WTC11 (cell line): ENCODE measurements at regions not wholly inside any gene's neighbourhood (a gene's known extent, or its start where the extent isn't known, plus 50 kb on each side); places are given as distances from the start of the nearest gene placed in this dataset.

Experiments used
- ATAC-seq: fragments of 200-7000 bp; cut with Tn5 transposase; 2 replicates; pipeline ENCODE4 v1.10.0; 2021; ENCODE audit warnings: mild to moderate bottlenecking, moderate library complexity
- CTCF ChIA-PET: fragments of 300-600 bp; sonication (Branson Sonifier 250); formaldehyde crosslinking; loops from one replicate; lab custom pipeline; 2021; ENCODE audit warnings: antibody characterized with exemption; lab: Charles Lee
- POLR2A ChIA-PET: fragments of 350-600 bp; sonication (Branson Sonifier 250); formaldehyde crosslinking; loops from one replicate; lab custom pipeline; 2021; ENCODE audit warnings: antibody characterized with exemption; lab: Charles Lee
- DNase-seq: peaks from one replicate; pipeline ENCODE4 v3.0.0; 2021; ENCODE audit warnings: low spot score
- H3K27ac Mint-ChIP-seq: 2 replicates; pipeline ENCODE4 v1.8.0; 2021; ENCODE audit warnings: mixed read lengths
- H3K27me3 Mint-ChIP-seq: 2 replicates; pipeline ENCODE4 v1.8.0; 2021; ENCODE audit warnings: low read depth, mild to moderate bottlenecking, moderate library complexity, mixed read lengths
- H3K36me3 Mint-ChIP-seq: 2 replicates; pipeline ENCODE4 v1.8.0; 2021; ENCODE audit warnings: mixed read lengths
- H3K4me1 Mint-ChIP-seq: 2 replicates; pipeline ENCODE4 v1.8.0; 2022; ENCODE audit warnings: mixed read lengths
- H3K4me3 Mint-ChIP-seq: 2 replicates; pipeline ENCODE4 v1.8.0; 2021; ENCODE audit warnings: mild to moderate bottlenecking, moderate library complexity, mixed read lengths
- H3K9me3 Mint-ChIP-seq: 2 replicates; pipeline ENCODE4 v1.8.0; 2021; ENCODE audit warnings: mixed read lengths
- ATF1 ChIP-seq: sonication (generic); formaldehyde crosslinking; IDR thresholded peaks from 2 replicates; pipeline ENCODE4 v1.8.1; 2023; ENCODE audit warnings: mild to moderate bottlenecking, moderate library complexity, missing genetic modification reagents
- E2F4 ChIP-seq: sonication (generic); formaldehyde crosslinking; IDR thresholded peaks from 2 replicates; pipeline ENCODE4 v1.8.1; 2022; ENCODE audit warnings: low read depth, mild to moderate bottlenecking, moderate library complexity, missing genetic modification reagents, borderline replicate concordance
- E2F5 ChIP-seq: sonication (generic); formaldehyde crosslinking; IDR thresholded peaks from 2 replicates; pipeline ENCODE4 v1.8.1; 2022; ENCODE audit warnings: mild to moderate bottlenecking, moderate library complexity, missing genetic modification reagents
- EMX1 ChIP-seq: fragments of 250-450 bp; sonication (Bioruptor Pico); IDR thresholded peaks from 2 replicates; pipeline ENCODE4 v1.8.0; 2021; ENCODE audit warnings: mild to moderate bottlenecking
- ESRRA ChIP-seq: sonication (generic); formaldehyde crosslinking; IDR thresholded peaks from 2 replicates; pipeline ENCODE4 v1.8.1; 2022; ENCODE audit warnings: mild to moderate bottlenecking, missing genetic modification reagents, borderline replicate concordance
- ETV6 ChIP-seq: sonication (generic); formaldehyde crosslinking; IDR thresholded peaks from 2 replicates; pipeline ENCODE4 v1.8.1; 2022; ENCODE audit warnings: mild to moderate bottlenecking, missing genetic modification reagents
- FOXK1 ChIP-seq: sonication (generic); formaldehyde crosslinking; IDR thresholded peaks from 2 replicates; pipeline ENCODE4 v1.8.0; 2022; ENCODE audit warnings: mild to moderate bottlenecking, moderate library complexity, missing genetic modification reagents
- GRHL2 ChIP-seq: fragments of 250-450 bp; sonication (Bioruptor Pico); IDR thresholded peaks from 2 replicates; pipeline ENCODE4 v1.8.0; 2022; ENCODE audit warnings: mild to moderate bottlenecking, moderate library complexity; ENCODE audit not compliant: insufficient replicate concordance, severe bottlenecking
- JAZF1 ChIP-seq: fragments of 250-450 bp; sonication (Bioruptor Pico); IDR thresholded peaks from 2 replicates; pipeline ENCODE4 v1.9.0; 2021; ENCODE audit warnings: moderate library complexity, mild to moderate bottlenecking, inconsistent platforms
- MLX ChIP-seq: sonication (generic); formaldehyde crosslinking; IDR thresholded peaks from 2 replicates; pipeline ENCODE4 v1.8.1; 2023; ENCODE audit warnings: mild to moderate bottlenecking, missing genetic modification reagents, moderate library complexity
- NR1H2 ChIP-seq: sonication (generic); formaldehyde crosslinking; IDR thresholded peaks from 2 replicates; pipeline ENCODE4 v1.9.0; 2021; ENCODE audit warnings: mild to moderate bottlenecking, moderate library complexity, missing genetic modification reagents
- RELA ChIP-seq: sonication (generic); formaldehyde crosslinking; IDR thresholded peaks from 2 replicates; pipeline ENCODE4 v1.8.1; 2022; ENCODE audit warnings: missing genetic modification reagents, mild to moderate bottlenecking, borderline replicate concordance
- SMAD3 ChIP-seq: sonication (generic); formaldehyde crosslinking; IDR thresholded peaks from 2 replicates; pipeline ENCODE4 v1.8.0; 2022; ENCODE audit warnings: missing genetic modification reagents, mild to moderate bottlenecking, borderline replicate concordance
- SMAD4 ChIP-seq: sonication (generic); formaldehyde crosslinking; IDR thresholded peaks from 2 replicates; pipeline ENCODE4 v1.8.0; 2022; ENCODE audit warnings: mild to moderate bottlenecking, missing genetic modification reagents
- SOX15 ChIP-seq: fragments of 250-450 bp; sonication (Bioruptor Pico); IDR thresholded peaks from 2 replicates; pipeline ENCODE4 v1.9.0; 2021; ENCODE audit warnings: mild to moderate bottlenecking
- ZBTB21 ChIP-seq: sonication (generic); formaldehyde crosslinking; IDR thresholded peaks from 2 replicates; pipeline ENCODE4 v1.8.1; 2023; ENCODE audit warnings: mild to moderate bottlenecking, missing genetic modification reagents, borderline replicate concordance
- ZMAT4 ChIP-seq: fragments of 250-450 bp; sonication (Bioruptor Pico); IDR thresholded peaks from 2 replicates; pipeline ENCODE4 v1.9.0; 2021; ENCODE audit warnings: mild to moderate bottlenecking
- ZNF138 ChIP-seq: sonication (generic); formaldehyde crosslinking; conservative IDR thresholded peaks from 2 replicates; pipeline ENCODE4 v1.8.1; 2022; ENCODE audit warnings: mild to moderate bottlenecking, moderate library complexity, missing genetic modification reagents
- ZNF232 ChIP-seq: sonication (generic); formaldehyde crosslinking; IDR thresholded peaks from 2 replicates; pipeline ENCODE4 v1.8.0; 2022; ENCODE audit warnings: mild to moderate bottlenecking, missing genetic modification reagents
- ZNF281 ChIP-seq: sonication (generic); formaldehyde crosslinking; IDR thresholded peaks from 2 replicates; pipeline ENCODE4 v1.8.0; 2023; ENCODE audit warnings: mild to moderate bottlenecking, missing genetic modification reagents
- ZNF317 ChIP-seq: sonication (generic); formaldehyde crosslinking; IDR thresholded peaks from 2 replicates; pipeline ENCODE4 v1.8.1; 2023; ENCODE audit warnings: low read depth, mild to moderate bottlenecking, moderate library complexity, missing genetic modification reagents, borderline replicate concordance
- ZNF396 ChIP-seq: fragments of 250-450 bp; sonication (Bioruptor Pico); IDR thresholded peaks from 2 replicates; pipeline ENCODE4 v1.8.0; 2021; ENCODE audit warnings: mild to moderate bottlenecking, moderate library complexity, borderline replicate concordance
- ZNF416 ChIP-seq: fragments of 250-450 bp; sonication (Bioruptor Pico); IDR thresholded peaks from 2 replicates; pipeline ENCODE4 v1.9.0; 2021; ENCODE audit warnings: mild to moderate bottlenecking, inconsistent platforms
- TF ChIP-seq, protein P1 (sequence below): sonication (generic); formaldehyde crosslinking; IDR thresholded peaks from 2 replicates; pipeline ENCODE4 v1.8.0; 2022; ENCODE audit warnings: mild to moderate bottlenecking, missing genetic modification reagents
- TF ChIP-seq, protein P2 (sequence below): sonication (generic); formaldehyde crosslinking; conservative IDR thresholded peaks from 2 replicates; pipeline ENCODE4 v1.8.1; 2022; ENCODE audit warnings: mild to moderate bottlenecking, missing genetic modification reagents

DNA sequence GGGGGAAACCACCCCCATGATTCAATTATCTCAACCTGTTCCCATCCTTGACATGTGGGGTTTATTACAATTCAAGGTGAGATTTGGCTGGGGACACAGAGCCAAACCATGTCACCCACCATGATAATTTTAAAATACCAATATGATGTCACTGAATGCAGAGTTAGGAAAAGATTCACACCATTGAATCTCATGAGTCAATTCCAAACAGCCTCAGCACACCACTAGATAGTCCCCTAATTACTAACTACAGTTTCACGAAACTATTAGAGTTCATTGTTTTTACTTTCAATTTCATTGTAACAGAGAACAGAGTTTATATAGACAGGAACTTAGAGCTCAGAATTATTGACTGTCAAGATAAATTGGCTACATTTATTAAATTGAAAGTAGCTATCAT is 410.2 kb downstream of the FAM47A start:
- CTCF ChIA-PET = no interaction called here
- Mint-ChIP-seq H3K27me3 (peaks cover 6% of the 10 kb centered on the region), H3K27ac (no peak overlapping the region), H3K9me3 (no peaks in the 10 kb centered on the region), H3K36me3 (no peaks in the 10 kb centered on the region), H3K4me1 (no peaks in the 10 kb centered on the region), H3K4me3 (no peak overlapping the region)
- ATAC-seq = no peak
- DNase-seq = no peak
- TF ChIP-seq SMAD4 (CRISPR knock-in tag) = no peak
- no peak for TF ChIP-seq FOXK1 (CRISPR knock-in tag)
- no peak for TF ChIP-seq GRHL2 (CRISPR knock-in tag)
- TF ChIP-seq ZNF396 (CRISPR knock-in tag) = no peak
- no peak for TF ChIP-seq ZNF317 (CRISPR knock-in tag)
- no peak for TF ChIP-seq ATF1 (CRISPR knock-in tag)
- POLR2A ChIA-PET = no interaction called here

GRCh38 chrX:33686105-33686504 is 446.0 kb downstream of the FAM47A start:
- H3K4me3 Mint-ChIP-seq = no peak overlapping the region
- POLR2A ChIA-PET = no interaction called here
- no peak for TF ChIP-seq SMAD3
- no peak for TF ChIP-seq E2F4 (CRISPR knock-in tag)
- no peak for TF ChIP-seq ETV6
- TF ChIP-seq MLX (CRISPR knock-in tag) = no peak
- TF ChIP-seq ZNF281 (CRISPR knock-in tag) = no peak
- TF ChIP-seq ZBTB21 (CRISPR knock-in tag) = no peak
- TF ChIP-seq, protein P1, sequence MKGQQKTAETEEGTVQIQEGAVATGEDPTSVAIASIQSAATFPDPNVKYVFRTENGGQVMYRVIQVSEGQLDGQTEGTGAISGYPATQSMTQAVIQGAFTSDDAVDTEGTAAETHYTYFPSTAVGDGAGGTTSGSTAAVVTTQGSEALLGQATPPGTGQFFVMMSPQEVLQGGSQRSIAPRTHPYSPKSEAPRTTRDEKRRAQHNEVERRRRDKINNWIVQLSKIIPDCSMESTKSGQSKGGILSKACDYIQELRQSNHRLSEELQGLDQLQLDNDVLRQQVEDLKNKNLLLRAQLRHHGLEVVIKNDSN (CRISPR knock-in tag) = no peak
- no peak for TF ChIP-seq EMX1 (CRISPR knock-in tag)
- no peak for TF ChIP-seq SOX15
- TF ChIP-seq ZNF138 = no peak
- no peak for TF ChIP-seq RELA (CRISPR knock-in tag)
- no peak for TF ChIP-seq ZNF232 (CRISPR knock-in tag)
- TF ChIP-seq E2F5 (CRISPR knock-in tag) = no peak
- TF ChIP-seq ESRRA = no peak
- no peak for TF ChIP-seq JAZF1 (CRISPR knock-in tag)
- no peak for TF ChIP-seq ZNF416
- no peak for TF ChIP-seq ZMAT4 (CRISPR knock-in tag)
- TF ChIP-seq, protein P2, sequence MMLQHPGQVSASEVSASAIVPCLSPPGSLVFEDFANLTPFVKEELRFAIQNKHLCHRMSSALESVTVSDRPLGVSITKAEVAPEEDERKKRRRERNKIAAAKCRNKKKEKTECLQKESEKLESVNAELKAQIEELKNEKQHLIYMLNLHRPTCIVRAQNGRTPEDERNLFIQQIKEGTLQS (CRISPR knock-in tag) = no peak
- TF ChIP-seq NR1H2 = no peak
- no peaks in the 10 kb centered on the region for H3K27me3 Mint-ChIP-seq
- peaks cover 9% of the 10 kb centered on the region for H3K9me3 Mint-ChIP-seq
- DNase-seq (no peak), ATAC-seq (no peak)
- CTCF ChIA-PET = no interaction called here
- no peaks in the 10 kb centered on the region for H3K4me1 Mint-ChIP-seq
- H3K36me3 Mint-ChIP-seq = no peaks in the 10 kb centered on the region
- H3K27ac Mint-ChIP-seq = no peak overlapping the region
